HUDEP-2 (cell line): ENCODE measurements at regions not wholly inside any gene's neighbourhood (a gene's known extent, or its start where the extent isn't known, plus 50 kb on each side); places are given as distances from the start of the nearest gene placed in this dataset.

Source experiments
- DNase-seq, 76 experiments: peaks; one replicate each; lab custom pipeline; 2025; ENCODE audit not compliant: unreplicated experiment in 76 of 76; lab: John Stamatoyannopoulos, UW

DNA sequence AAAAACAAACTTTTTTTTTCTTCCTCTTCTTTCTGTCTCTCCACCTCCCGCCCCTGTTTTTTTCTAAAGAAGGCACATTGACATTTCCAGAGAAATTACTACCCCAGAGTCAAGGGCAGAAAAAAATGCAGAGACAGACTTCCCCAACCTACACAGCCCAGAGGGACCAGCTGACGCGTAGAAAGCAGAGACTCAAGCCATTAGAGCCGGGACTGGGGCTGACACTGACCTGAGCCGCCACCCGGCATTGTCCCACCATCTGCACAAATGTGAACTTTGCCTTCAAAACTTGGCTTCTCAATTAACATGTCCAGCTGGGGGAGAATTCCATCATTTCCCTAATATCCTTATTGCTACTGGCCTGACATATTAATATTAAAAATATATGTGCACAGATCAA is 385.6 kb downstream of the NR2F2 start:
- no peak for DNase-seq

DNA sequence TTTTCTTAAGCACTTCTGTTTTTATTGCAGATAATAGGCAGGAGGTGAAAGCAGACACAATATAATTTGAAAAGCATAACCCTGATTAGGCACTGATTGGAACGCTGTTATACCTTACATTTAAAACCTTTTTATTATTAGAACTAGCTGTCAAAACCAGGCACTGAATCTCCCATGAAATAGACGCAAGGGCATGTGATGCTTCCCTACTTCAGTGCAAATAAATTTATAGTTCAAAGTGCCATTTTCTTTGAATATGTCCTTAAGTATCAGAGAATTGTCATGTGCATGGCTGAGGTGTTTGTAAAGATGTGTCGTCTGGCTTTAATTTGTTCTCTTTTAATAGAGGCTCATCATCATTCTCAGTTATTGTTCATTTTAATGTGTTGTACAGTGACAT is 386.0 kb downstream of the NR2F2 start:
- DNase-seq: no peak

DNA sequence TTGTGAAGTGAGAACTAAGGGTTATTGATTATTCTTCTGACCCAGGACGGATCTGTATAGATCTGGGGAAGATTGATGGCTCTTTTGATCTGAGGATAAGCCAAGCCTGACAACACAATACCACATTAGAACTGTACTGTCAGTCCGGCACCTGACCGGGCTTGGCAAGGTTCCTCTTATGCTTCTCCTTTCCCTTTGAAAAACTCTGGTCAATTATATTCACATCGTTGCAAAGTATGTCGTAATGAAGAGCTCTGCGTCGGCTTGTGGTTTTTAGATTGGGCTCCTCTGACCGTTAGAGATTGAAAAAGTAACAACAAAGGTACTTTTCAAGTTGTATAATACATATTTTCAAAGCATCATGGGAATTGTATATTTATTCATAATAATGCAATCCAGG is 389.8 kb downstream of the NR2F2 start:
- no peak for DNase-seq

DNA sequence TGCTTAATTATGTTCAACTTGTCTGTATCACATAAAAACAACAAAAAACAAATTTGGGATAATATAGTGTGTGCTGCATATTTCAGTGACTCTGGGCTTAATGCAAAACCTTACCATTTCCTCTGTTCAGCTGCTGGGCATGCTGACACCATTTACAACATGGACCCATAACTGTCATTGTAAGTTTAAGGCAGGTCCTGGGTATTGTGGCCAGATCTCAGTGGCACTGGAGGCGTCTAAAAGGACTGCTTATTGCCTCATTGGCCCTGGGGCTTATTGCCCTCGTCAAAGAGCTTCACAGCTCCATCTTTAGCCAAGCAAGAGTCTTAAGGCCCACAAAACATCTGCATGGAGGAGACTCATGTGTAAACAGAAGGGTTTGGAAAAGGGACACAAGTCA is 390.2 kb downstream of the NR2F2 start:
- DNase-seq: no peak

DNA sequence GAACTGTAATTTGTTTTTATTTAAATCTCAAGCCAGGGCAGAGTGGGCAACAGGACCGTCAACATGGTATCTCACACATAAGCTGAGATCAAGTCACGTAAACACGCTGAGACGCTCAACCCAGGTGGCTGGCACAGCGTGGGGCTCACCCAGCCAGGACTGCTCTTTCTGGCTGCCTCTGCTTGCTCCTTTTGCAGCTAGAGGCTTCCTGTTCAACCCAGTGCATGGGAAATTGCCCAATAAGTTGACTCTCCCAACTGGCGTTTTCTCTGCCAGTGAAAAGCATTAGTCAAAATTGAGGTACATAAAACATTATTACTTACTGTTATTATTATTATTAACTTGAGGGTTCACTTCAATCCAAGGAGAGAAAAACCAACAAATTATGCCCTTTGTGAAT is 398.1 kb downstream of the NR2F2 start:
- no peak for DNase-seq

DNA sequence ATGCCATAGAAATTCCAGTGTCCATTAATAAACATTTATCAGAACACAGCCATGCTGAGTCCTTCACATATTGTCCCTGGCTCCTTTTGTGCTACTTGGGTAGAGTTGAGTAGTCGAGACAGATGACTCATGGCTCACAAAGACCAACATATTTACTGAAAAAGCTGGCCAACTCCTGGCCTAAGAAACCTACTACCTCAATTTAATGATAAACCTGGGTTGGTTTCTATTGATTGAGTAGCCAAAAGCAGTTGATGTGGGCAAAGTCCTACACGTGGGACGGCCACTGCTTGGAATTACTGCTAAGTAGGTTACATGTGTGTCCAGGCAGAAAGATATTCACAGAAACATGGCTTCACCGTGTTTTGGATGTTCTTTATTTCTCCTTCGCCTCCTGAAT is 402.2 kb downstream of the NR2F2 start:
- no peak for DNase-seq

DNA sequence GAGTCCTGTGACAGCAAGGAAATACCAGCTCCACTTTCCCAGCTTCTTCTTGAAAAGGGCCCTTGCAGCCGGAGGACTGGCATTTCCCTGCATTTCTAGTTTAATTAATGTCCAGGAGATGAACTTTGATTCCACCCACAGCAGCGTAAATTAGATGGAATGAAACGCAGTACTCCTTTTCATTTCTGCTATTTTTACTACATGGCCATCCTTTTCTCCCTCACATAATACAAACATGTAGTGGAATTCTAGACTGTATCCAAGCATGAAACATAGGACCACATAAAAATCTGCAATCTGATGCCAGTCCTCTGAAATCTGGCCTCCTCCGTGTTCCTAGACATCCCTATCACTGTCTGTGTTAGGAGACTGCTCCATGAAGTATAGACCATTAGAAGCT is 403.2 kb downstream of the NR2F2 start:
- no peak for DNase-seq

DNA sequence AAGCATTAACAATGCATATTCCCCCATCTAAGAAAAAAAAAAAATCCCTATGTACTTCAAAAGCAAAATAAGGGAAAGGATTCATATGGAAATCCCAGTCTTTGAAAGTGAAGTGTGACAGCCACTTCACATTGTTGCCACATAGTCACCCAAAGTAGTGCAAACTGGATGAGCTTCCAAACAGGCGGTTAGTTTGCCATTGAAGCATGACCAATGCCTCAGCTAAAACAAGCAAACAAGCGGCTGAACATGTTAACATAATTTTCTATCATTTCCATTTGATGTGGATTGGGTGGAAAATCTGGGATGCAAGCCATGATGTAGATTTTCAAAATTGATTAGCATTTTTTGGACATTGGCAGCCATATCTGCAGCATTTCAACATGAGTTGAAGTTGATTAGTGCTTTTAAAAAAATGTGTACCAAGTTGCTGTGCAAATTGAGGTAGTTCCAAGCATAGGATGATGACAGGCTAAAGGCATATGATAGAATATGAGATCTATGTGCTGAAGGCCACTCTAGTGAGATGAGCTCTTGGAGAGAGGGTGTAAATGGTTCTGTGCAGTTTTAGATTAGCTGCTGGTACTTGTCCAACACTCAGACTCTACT is 405.2 kb downstream of the NR2F2 start:
- peak in 6 of 76 experiments; percentile 0 to 51 (median 19) for DNase-seq

DNA sequence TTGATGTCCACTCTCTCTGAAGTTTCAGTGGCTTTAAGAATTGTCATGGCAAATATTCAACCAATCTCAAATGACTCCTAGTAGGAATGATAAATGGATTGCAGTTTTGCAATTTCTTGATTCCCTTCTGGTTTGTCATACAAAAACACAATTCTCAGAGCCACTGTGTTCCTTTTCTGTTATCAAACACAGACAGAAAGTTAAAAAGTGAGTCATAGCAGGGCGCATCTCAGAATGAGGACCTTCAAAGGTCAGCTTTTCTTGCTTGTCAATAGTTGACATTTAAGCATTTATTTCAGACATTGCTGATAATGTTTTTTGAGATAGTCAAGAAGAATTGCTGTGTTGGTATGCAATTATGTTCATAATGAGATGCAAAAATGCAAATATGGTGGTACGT is 405.9 kb downstream of the NR2F2 start:
- DNase-seq: peak in 16 of 76 experiments; percentile 1 to 67 (median 24)

DNA sequence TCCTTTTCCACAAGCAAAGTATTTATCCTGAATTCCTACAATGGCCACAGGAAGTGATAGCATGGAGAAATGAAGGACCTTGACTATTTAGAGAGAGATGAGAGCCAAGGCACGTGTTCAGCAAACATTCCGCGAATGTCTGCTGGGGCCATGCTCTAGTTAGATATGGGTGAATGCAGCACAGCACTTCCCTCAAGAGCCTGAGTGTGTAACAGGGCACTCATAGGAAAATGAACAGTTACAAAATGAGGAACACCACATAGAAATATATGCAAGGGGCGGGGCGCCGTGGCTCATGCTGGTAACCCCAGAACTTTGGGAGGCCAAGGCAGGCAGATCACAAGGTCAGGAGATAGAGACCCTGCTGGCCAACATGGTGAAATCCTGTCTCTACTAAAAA is 406.9 kb downstream of the NR2F2 start:
- peak in 5 of 76 experiments; percentile 5 to 22 (median 10) for DNase-seq

DNA sequence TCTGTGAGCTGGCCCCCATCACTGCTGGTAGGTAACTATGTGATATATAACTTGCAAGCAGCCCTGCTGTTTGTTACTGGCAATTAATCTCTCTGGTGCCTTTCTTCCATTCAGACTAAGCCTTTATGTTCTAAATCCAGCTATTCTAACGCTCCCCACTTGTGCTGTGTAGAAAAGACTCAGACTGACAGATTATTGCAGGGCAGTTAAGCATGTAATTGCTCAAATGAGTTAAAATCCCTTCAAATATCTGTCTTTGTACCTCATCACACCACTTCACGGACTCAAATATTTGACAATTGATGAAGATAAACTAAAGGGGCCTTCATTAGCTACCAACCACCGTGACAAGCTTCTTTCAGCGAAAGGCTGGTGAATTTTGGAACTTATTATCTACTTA is 416.2 kb downstream of the NR2F2 start:
- DNase-seq: no peak

DNA sequence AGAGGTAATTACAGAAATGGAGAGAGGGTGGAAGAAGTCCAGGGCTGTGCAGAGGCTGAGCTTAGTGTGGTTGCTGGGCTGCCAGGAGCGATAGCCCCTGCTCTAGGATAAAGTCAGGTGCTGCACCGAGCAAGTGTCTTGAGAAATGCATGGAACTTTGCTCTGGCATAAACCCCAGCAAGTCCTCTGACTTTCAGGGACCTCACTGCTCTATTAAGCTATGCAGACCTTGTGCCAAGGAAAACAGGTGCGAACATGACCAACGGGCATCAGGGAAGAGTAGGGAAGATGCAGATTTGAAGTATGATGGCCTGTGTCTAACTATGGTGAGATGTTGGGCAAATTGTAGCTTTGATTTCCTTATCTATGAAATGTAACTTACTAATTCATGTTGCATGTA is 416.8 kb downstream of the NR2F2 start:
- DNase-seq: no peak

DNA sequence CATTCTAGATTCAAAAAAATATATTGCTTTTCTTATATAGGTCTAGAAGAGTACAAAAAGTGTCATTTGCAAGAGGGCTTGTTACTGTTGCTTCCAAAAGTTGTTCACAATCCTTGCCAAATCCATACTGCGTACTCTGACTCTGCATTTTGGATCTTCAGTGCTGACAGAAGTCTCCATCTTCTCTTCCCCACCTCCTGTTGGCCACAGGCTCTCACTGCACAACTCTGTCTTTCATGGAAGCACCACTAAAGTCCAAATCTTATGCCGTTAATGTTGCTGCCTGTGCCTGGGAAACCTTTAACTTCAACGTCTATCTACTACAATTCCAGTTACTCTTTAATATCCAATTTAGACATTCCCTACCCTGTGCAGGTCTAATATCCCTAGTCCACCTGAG is 419.9 kb downstream of the NR2F2 start:
- DNase-seq: no peak

DNA sequence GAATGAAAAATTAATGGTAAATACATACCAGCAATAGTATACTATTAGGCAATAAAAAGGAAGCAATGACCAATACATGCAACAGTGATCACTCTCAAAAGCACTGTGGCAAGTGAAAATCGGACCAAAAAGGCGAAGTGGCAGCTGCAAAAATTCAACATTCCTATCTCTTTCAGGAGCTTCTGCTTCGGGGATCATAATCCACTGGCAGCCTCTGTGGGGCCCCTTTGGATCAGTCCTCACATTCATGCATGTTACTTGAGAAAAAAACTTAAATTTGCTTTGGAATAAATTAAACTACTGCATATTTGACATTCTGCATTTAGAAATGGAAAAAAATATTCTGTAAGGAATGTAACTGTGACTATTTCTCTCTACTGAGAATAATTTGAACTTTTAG is 425.6 kb downstream of the NR2F2 start:
- DNase-seq: no peak

DNA sequence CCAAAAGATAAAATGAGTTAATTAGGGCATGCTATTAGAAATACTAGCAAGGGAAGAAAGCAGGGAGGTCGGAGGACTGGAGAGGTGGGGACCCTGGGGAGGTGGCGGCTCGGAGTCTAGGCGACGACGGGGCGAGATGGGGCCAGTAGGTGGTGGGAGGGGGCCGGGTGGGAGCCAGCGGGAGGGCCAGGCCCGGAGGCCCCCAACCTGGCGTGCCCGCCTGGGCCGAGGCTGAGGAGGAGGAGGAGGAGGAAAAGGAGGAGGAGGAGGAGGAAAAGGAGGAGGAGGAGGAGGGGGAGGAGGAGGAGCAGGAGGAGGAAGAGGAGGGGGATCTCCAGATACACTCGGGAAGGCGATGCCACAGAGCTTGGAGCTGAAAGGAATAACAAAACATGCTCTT is 426.2 kb downstream of the NR2F2 start:
- no peak for DNase-seq

DNA sequence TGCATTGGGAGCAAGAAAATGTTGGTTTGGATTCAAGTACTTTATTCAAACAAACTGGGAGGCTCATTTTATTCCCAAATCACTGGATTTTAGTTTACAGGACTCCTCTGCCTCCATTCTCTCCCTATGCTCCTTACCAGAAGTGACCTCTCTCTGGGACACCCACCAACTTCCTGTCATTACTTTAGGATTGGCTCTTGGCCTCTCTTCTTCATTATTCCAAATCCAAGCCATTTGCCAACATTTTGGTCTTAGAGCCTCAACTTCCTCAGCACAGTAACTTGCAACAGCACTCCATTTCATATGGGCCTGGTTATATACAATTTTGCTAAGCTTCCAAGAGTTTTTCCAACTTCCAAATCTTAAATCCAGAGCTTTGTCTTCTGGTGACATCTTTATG is 432.1 kb downstream of the NR2F2 start:
- no peak for DNase-seq

DNA sequence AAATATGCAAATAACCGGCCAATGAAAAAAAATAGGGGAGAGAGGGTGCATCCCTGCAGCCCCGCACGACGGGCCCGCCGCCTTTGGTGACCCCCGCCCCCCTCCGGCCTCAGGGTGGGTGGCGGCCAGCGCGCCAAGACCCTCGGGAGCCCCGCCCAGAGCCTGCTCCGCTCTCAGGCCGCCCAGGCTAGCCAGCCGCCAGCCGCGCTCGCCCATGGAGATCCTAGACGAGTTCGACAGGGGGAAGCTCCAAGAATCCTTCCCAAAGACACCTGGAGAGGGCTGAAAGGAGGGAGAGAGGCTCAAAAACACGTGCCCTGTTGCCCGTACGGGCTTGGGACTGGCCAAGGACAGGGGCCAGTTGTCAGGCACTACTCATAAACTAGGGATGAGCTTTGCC is 434.0 kb downstream of the NR2F2 start:
- DNase-seq: no peak

DNA sequence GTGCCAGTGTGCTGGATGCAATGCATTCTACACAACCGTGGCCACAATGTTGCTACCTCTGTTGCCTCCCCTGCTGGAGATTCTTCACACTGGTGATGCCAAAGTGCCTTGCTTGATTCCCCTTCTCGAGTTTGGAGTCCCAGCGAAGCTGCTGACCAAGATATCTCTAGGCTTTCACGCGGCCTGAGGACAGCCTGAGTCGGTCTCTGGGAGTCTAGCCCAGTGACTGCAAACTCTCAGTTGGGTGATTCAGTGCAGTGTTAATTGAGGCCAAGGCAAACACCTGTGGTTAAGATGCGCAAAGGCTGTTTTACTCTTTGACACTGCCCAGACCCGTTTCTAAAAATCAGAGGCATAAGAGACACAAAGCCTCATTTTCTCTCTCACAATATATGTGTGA is 434.4 kb downstream of the NR2F2 start:
- no peak for DNase-seq

DNA sequence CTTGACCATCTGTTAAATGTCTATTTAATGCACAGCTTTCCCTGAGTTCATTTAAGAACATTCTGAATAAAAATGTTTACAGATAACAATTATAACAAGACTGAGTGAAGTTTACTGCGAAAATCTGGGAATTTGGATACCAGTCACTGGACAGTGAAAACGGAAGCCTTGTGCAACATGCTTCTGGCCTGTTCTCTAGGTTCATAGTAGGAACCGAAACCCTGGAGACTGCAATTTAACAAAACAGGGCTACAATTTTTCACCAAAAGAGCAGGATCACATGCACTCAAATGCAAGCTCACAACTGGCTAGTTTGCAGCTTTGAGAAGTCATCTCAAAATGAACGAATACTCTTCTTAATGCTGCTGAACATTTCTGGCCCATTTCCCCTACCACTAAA is 435.9 kb downstream of the NR2F2 start:
- no peak for DNase-seq

DNA sequence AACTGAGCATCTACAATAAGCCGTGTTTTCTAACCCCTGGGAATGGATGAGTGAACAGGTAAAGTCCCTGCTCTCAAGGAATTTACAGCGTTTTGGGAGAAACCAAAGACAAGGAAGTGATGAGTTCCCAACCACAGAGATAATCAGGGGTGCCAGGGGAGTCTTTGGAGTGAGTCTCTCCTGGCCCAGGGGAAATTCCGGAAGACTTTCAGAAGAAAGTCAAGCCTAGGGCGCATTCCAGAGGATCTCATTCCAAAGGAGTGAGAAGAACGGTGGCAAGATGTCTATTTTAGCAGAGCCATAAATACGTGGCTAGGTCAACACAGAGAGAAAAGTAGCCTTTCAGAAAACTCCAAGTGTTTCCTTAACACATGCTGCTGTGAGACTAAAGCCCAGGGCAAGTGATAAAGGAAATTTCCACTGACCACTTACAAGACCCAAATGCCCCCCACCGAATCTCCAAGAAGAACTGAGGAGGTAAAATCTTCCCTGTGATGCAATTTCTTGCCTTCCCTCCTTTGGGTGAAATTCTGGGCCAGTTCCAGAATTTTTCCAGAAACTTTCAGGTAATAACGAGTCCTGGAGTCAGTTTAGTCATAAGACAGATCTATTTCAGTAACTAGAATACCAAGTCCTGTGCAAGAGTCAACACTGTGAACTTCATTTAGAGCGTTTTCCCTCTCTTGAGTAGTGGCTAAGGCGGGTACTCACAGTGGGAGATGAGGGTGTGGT is 437.4 kb downstream of the NR2F2 start:
- no peak for DNase-seq

DNA sequence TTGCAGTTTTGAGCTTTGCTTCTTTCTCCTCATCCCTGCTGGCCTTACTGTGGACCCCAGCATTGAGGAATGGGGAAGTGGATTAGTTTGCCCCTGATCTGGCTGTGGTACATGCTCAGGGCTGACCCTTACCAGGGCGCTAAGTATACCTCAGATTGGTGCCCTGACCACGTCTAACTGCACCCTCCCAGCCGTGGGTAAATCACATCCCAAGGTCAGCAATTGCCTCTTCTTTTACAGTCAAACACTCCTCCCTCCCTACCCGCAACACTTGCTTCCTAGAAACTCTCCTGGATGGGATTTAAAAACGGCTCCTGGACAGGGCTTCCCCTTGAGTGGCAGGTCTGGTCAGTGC is 437.9 kb downstream of the NR2F2 start:
- DNase-seq: no peak

DNA sequence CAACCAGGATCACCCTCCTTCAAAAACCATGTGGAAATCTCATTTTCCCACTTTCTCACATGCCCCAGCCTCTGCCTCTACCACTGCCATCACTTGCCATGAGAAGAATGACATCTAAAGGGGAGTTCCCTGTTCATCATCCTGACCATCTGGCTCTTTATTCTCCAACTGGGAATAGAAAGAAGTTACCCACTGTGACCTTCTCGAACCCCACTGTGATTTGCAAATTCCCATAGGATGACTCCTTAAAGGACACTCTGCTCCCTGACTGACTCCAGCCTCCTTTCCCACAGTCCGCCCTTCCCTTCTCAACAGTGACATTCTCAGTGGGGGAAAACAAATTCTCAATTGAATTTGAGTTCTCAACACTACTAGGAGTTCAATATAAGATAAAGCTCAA is 440.5 kb downstream of the NR2F2 start:
- DNase-seq: no peak

DNA sequence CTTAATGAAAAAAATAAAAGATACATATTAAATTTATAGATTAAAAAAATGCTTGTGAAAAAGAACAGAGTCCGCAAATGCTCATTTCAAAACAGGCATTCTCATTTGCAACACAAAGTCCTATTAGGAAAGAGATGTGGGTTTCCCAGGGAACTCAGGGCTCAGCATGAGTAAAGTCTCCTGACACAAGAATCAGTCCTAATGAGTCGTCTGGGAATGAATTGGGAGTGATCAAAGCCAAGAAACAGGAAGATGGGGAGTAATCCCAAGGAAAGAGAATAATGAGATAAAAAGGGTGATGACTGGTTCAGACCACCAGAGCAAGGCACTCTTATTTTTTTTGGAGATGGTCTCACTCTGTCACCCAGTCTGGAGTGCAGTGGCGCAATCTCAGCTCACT is 443.7 kb downstream of the NR2F2 start:
- no peak for DNase-seq
